Lower lobe of right lung (tissue), 2 donors: ENCODE measurements at regions not wholly inside any gene's neighbourhood (a gene's known extent, or its start where the extent isn't known, plus 50 kb on each side); places are given as distances from the start of the nearest gene placed in this dataset.

Experiments used
- ATAC-seq, 2 donors: fragments of 200-7000 bp; cut with Tn5 transposase; one replicate each; pipeline ENCODE4 v1.9.1; 2020 to 2022; ENCODE audit warnings: mild to moderate bottlenecking in 2 of 2, moderate library complexity in 2 of 2
- DNase-seq: peaks from one replicate; pipeline ENCODE4 v3.0.0-alpha.2; 2020
- H3K27ac ChIP-seq: fragments of 200-600 bp; one replicate; pipeline ENCODE4 v1.8.0; 2022
- H3K27me3 ChIP-seq: fragments of 200-600 bp; one replicate; pipeline ENCODE4 v1.8.0; 2022; ENCODE audit warnings: low read depth
- H3K36me3 ChIP-seq: fragments of 200-600 bp; one replicate; pipeline ENCODE4 v1.8.0; 2022; ENCODE audit warnings: mild to moderate bottlenecking
- H3K4me1 ChIP-seq: fragments of 200-600 bp; one replicate; pipeline ENCODE4 v1.8.0; 2022
- H3K4me3 ChIP-seq: fragments of 200-600 bp; one replicate; pipeline ENCODE4 v1.8.0; 2022; ENCODE audit warnings: mild to moderate bottlenecking
- H3K9me3 ChIP-seq: fragments of 200-600 bp; one replicate; pipeline ENCODE4 v1.8.0; 2022
- intact Hi-C: fragments of 100-400 bp; cut with DNase I; formaldehyde crosslinking; loops from one replicate; pipeline ENCODE4 v1.11.0; 2022
- TF ChIP-seq, protein P1 (sequence below): fragments of 200-600 bp; IDR thresholded peaks from one replicate; pipeline ENCODE4 v1.8.0; 2022; ENCODE audit warnings: antibody characterized with exemption, mild to moderate bottlenecking
- donor health status: DM: no; HTN: yes; CAD: no; lungs with severe emphysema.

DNA sequence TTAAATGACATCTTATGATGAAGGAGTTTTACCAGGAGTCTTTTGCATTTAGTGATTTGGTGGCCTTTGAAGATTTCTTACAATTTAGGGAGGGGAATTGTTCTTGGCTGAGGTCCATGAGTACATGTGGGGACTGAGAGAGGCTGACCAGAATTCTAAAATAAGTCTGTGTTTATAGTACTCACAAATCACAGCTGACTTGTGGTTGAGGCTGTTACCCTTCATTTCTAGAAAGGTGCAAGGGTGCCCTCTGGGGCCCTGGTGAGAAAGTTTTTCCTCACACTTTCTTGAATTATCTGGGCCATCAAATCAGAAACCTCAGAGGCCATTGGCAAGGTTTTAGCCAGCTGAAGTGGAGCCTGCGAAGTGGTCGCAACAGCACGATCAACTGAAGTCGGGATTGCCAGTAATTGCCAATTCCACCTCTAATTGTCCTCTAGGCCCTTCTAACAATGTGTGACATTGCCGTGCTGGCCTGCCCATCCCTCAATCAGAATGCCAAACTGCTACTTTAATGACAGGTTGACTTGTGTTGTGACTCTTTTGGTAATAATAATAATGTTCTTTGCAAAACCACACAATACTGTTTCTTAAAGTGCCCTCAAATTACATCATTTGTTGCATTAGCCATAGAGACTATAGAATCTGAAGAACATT lies 221.6 kb downstream of the OGFRL1 start:
- DNase-seq (no peak), ATAC-seq (peak; percentile 84 to 93)
- Histone ChIP-seq H3K27ac (no peak overlapping the region), H3K36me3 (no peaks in the 10 kb centered on the region), H3K9me3 (no peaks in the 10 kb centered on the region), H3K27me3 (no peaks in the 10 kb centered on the region), H3K4me3 (no peak overlapping the region), H3K4me1 (peaks cover 11% of the 10 kb centered on the region)
- TF ChIP-seq, protein P1, sequence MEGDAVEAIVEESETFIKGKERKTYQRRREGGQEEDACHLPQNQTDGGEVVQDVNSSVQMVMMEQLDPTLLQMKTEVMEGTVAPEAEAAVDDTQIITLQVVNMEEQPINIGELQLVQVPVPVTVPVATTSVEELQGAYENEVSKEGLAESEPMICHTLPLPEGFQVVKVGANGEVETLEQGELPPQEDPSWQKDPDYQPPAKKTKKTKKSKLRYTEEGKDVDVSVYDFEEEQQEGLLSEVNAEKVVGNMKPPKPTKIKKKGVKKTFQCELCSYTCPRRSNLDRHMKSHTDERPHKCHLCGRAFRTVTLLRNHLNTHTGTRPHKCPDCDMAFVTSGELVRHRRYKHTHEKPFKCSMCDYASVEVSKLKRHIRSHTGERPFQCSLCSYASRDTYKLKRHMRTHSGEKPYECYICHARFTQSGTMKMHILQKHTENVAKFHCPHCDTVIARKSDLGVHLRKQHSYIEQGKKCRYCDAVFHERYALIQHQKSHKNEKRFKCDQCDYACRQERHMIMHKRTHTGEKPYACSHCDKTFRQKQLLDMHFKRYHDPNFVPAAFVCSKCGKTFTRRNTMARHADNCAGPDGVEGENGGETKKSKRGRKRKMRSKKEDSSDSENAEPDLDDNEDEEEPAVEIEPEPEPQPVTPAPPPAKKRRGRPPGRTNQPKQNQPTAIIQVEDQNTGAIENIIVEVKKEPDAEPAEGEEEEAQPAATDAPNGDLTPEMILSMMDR = peak; percentile 67
- intact Hi-C loops = loop anchor here (10.0 kb wide), 1 partner anchor 125 kb away; no protein-coding TSS in a partner anchor

DNA sequence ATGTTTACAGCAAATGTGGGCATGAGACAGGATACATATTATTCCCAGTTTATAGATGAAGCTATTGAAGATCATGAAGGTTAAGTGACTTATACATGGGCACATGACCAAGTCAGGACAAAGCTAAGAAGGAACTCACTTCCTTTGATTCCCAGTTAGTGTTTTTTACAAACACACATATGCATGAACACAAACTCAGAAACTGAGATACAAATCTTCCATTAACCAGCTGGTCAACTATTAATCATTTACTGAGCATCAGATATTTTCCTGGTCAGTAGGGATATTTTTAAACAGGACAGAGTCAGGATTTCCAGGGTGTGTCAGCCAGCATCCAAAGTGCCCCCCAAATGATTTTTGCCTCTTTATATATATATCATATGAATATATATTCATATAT lies 222.2 kb downstream of the OGFRL1 start:
- peaks cover 11% of the 10 kb centered on the region for H3K4me1 ChIP-seq
- ATAC-seq (no peak), DNase-seq (no peak)
- intact Hi-C loops = loop anchor here (10.0 kb wide), 1 partner anchor 126 kb away; no protein-coding TSS in a partner anchor
- H3K27ac ChIP-seq = no peak overlapping the region
- no peaks in the 10 kb centered on the region for H3K9me3 ChIP-seq
- H3K36me3 ChIP-seq = no peaks in the 10 kb centered on the region
- TF ChIP-seq, protein P1 = no peak
- H3K27me3 ChIP-seq = no peaks in the 10 kb centered on the region
- H3K4me3 ChIP-seq = no peak overlapping the region

DNA sequence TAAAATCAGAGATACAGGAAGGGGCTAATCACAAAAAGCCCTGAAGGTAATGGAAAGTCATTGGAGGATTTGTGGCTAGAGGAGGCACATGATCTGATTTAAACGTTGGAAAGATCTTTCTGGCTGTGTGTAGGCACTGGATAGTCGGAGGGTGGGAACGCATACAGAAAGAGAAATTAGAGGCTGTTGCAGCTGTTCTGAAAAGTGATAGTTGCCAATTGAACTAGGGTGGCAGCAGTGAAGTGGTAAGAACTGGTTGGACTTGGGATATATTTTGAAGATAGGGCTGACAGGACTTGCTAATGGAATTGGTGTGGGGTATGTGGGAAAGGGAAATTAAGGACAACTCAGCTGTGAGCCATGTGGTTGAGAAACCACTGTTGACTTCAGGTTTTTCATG lies 223.6 kb downstream of the OGFRL1 start:
- H3K4me3 ChIP-seq = no peak overlapping the region
- peaks cover 11% of the 10 kb centered on the region for H3K4me1 ChIP-seq
- no peaks in the 10 kb centered on the region for H3K36me3 ChIP-seq
- intact Hi-C loops = loop anchor here (10.0 kb wide), 1 partner anchor 127 kb away; no protein-coding TSS in a partner anchor
- H3K27ac ChIP-seq = no peak overlapping the region
- TF ChIP-seq, protein P1 = no peak
- H3K9me3 ChIP-seq = no peaks in the 10 kb centered on the region
- DNase-seq = no peak
- ATAC-seq = no peak
- H3K27me3 ChIP-seq = no peaks in the 10 kb centered on the region

DNA sequence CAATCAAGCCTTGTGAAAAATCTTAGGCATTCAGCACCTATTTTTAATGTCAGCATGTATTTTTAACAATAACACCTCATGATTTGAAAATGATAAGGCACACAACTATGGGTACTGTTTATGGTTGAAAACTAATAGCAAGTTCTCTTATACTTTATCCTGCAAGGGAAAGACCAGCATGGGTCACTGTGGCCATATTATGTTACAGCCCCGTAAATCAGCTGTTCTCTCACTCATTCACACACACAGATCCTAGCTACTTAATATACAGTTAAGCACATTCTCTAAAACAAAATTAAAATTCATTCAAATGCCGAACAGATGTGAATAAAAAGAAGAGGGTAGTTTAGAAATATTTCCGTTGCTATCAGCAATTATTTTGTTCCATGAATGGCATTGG lies 224.4 kb downstream of the OGFRL1 start:
- Histone ChIP-seq H3K36me3 (no peaks in the 10 kb centered on the region), H3K4me3 (no peak overlapping the region), H3K27ac (no peak overlapping the region), H3K4me1 (peaks cover 11% of the 10 kb centered on the region), H3K27me3 (no peaks in the 10 kb centered on the region), H3K9me3 (no peaks in the 10 kb centered on the region)
- DNase-seq (no peak), ATAC-seq (no peak)
- TF ChIP-seq, protein P1 = no peak
- intact Hi-C loops = loop anchor here (10.0 kb wide), 1 partner anchor 128 kb away; no protein-coding TSS in a partner anchor

DNA sequence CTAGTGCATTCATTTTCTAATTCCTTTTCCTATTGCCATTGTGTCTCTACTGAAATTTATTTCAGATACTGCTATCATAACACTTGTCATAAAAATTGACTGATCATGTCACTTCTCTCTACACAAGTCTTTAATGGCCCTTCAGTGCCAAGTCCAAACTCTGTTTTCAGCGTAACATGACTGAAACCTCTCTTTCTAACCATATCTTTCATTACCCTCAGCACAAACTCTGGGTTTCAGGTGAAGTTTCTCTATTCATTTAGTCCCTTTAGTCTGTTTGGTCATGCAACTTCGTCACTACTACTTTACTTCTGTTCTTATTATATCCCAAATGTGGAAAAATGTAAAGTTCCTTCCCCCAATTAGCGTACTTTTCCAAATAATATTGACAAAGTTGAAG lies 234.9 kb downstream of the OGFRL1 start:
- TF ChIP-seq, protein P1 = no peak
- Histone ChIP-seq H3K4me1 (no peaks in the 10 kb centered on the region), H3K9me3 (no peaks in the 10 kb centered on the region), H3K27me3 (no peaks in the 10 kb centered on the region), H3K4me3 (no peak overlapping the region), H3K36me3 (no peaks in the 10 kb centered on the region), H3K27ac (no peak overlapping the region)
- intact Hi-C loops = no loop called here
- no peak for DNase-seq
- no peak for ATAC-seq
